OCI-LY3 (cell line): ENCODE measurements at regions not wholly inside any gene's neighbourhood (a gene's known extent, or its start where the extent isn't known, plus 50 kb on each side); places are given as distances from the start of the nearest gene placed in this dataset.

Experiments
- CTCF ChIP-seq: fragments of 200-600, 300-600 bp; sonication (generic); IDR thresholded peaks from 2 replicates; pipeline ENCODE4 v1.5.1; 2014; ENCODE audit warnings: antibody characterized with exemption, low read length, low read depth
- EZH2phosphoT487 ChIP-seq: fragments of 200-600 bp; shearing (Covaris generic); IDR thresholded peaks from 2 replicates; pipeline ENCODE4 v1.6.1; 2018; ENCODE audit warnings: antibody characterized with exemption, mixed run types, low read depth

GRCh38 chr2:180653481-180653880 lies 326.9 kb upstream of the UBE2E3 start:
- TF ChIP-seq CTCF (no peak), EZH2phosphoT487 (no peak)
